OCI-M1 (cell line): ENCODE measurements at regions not wholly inside any gene's neighbourhood (a gene's known extent, or its start where the extent isn't known, plus 50 kb on each side); places are given as distances from the start of the nearest gene placed in this dataset.

Source experiments
- DNase-seq: peaks from one replicate; lab custom pipeline; 2025; lab: John Stamatoyannopoulos, UW

DNA sequence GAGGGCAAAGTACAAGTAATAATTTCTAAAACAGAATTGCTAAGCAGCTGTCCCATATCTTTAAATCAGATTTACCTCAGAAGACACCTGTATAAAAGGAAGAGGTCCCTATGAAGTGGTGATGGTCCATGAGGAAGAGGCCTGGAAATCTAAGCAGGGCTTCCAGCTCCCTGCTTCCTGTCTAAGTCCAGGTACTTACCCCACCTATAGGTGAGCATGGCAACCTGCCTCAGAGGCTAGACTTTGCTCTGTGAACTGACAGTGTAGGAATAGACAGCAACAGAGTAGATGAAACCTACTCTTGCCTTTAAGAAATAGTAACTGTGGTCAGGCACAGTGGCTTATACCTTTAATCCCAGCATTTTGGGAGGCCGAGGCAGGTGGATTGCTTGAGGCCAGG lies 55.8 kb upstream of the ARRDC3 start:
- DNase-seq = no peak

GRCh38 chr5:91436241-91436640 lies 53.1 kb upstream of the ARRDC3 start:
- DNase-seq = no peak

DNA sequence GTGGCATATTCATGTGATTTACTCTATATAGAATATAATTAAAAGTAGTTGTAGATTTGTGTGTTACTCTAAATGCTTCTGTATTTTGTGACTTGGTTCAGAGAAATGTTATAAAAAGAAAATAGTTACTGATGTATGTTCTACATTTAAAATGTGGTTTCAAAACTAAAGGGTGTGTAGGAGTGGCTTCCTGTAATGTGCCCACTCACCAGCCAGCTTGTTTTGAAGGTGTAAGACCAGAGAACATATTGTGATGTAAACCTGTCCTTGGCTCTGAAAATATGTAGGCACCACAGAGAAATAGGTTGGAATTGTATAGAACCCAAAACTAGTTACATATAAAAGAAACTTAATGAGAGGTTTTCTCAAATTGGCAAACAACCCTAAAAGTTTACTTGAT lies 51.2 kb upstream of the ARRDC3 start:
- DNase-seq = no peak

GRCh38 chr5:91433861-91434260 lies 50.7 kb upstream of the ARRDC3 start:
- no peak for DNase-seq
